ENCODE measurements at regions not wholly inside any gene's neighbourhood (a gene's known extent, or its start where the extent isn't known, plus 50 kb on each side); places are given as distances from the start of the nearest gene placed in this dataset.

DNA sequence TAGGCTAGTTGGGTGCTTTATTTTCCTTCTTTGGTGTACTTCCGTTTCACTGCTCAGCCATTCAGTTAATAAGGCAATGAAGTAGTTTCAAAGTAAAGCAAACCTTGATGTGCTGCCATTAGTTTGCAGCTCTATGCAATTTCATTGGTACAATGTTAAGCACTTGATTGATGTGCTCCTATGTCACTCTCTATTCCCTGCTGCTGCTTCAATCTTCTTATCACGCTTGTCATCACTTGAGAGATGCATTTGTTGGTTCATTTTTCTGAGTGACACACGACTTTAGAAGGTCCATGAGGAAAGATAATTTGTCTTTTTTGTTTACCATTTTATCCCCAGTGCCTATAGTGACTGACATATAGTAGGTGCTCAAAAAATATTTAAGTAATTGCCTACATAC is 871.0 kb upstream of the PABPC4L start:
- Mint-ChIP-seq H3K4me1 (ENCODE audit: unreplicated experiment) (no peaks in the 10 kb centered on the region), H3K36me3 (ENCODE audit: low read depth, unreplicated experiment) (no peaks in the 10 kb centered on the region), H3K4me3 (ENCODE audit: unreplicated experiment) (no peak overlapping the region), H3K9me3 (ENCODE audit: unreplicated experiment) (no peaks in the 10 kb centered on the region), H3K27ac (ENCODE audit: unreplicated experiment) (no peak overlapping the region), H3K27me3 (ENCODE audit: unreplicated experiment) (no peaks in the 10 kb centered on the region)
- DNase-seq (ENCODE audit: low spot score), result no peak
- TF ChIP-seq, protein P1, sequence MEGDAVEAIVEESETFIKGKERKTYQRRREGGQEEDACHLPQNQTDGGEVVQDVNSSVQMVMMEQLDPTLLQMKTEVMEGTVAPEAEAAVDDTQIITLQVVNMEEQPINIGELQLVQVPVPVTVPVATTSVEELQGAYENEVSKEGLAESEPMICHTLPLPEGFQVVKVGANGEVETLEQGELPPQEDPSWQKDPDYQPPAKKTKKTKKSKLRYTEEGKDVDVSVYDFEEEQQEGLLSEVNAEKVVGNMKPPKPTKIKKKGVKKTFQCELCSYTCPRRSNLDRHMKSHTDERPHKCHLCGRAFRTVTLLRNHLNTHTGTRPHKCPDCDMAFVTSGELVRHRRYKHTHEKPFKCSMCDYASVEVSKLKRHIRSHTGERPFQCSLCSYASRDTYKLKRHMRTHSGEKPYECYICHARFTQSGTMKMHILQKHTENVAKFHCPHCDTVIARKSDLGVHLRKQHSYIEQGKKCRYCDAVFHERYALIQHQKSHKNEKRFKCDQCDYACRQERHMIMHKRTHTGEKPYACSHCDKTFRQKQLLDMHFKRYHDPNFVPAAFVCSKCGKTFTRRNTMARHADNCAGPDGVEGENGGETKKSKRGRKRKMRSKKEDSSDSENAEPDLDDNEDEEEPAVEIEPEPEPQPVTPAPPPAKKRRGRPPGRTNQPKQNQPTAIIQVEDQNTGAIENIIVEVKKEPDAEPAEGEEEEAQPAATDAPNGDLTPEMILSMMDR (IDR thresholded peaks at IDR 0.05; ENCODE audit: unreplicated experiment), result no peak

DNA sequence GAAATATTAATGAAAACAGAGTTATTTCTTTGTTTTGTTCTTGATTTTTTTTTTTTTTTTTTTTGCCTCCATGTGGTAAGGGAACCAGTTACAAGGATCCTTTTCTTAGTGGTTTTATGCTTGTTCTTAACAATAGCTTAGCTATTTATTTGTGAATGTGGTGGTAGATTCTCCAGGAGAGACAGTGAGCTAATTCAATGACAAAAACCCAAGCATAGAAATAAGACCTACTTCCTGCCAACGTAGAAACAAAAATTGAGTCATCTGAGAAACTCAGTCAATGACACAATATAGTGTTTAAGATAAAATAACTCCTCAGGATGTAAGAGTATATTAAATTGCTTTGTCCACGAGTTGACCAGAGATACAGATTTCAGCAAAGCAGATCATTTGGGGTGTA is 863.8 kb upstream of the PABPC4L start:
- H3K27ac Mint-ChIP-seq (ENCODE audit: unreplicated experiment), result no peak overlapping the region
- no peak for DNase-seq (ENCODE audit: low spot score)
- H3K9me3 Mint-ChIP-seq (ENCODE audit: unreplicated experiment), result no peaks in the 10 kb centered on the region
- no peak overlapping the region for H3K4me3 Mint-ChIP-seq (ENCODE audit: unreplicated experiment)
- H3K36me3 Mint-ChIP-seq (ENCODE audit: low read depth, unreplicated experiment), result no peaks in the 10 kb centered on the region
- no peaks in the 10 kb centered on the region for H3K4me1 Mint-ChIP-seq (ENCODE audit: unreplicated experiment)
- H3K27me3 Mint-ChIP-seq (ENCODE audit: unreplicated experiment), result no peaks in the 10 kb centered on the region
- TF ChIP-seq, protein P1 (IDR thresholded peaks at IDR 0.05; ENCODE audit: unreplicated experiment), result no peak

DNA sequence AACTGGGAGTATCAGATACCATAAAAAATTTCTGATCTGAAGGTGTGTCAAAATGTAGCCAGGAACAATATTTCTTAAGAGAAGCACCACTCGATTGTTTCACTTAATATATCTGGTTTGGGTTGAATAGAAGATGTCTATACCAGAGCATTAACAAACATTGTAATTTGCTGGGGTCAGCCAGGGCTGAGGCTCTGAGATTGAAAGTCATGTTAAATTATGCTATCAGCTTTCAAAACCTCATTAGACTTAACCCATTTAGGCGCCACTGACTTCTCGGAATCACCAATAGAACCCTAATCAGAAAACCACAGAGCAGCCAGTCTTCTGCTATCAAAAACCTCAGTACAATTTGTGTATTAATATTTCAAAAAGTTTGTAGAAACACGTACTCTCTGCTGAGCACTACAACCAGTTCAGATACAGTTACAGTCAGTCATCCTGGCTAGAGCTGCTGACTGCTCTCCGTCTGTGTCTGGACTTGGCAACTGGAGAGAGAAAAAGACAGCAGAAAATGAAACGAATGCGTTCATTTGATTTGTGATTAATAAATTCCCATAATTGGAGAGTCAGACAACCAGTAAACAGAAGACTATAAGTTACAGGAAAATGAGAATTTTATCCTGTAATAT is 848.6 kb upstream of the PABPC4L start:
- no peak overlapping the region for H3K27ac Mint-ChIP-seq (ENCODE audit: unreplicated experiment)

DNA sequence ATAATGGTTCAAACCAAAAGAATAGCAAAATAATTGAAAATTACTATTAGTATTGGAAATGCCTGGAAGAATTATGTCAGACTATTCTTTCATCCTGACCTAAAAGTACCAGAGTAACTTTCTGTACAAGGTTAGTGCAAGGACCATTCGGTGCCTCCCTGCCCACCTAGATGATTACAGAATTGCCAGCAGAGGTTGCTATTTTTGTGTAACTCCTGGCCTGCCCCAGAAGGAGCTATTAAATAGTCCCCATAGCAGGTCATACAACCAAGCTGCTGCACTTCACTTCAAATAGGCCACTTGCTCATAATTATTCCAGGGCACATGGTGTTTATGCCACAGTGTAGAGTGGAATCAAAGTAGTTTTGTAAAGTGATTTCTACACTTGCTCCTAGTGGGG is 831.1 kb upstream of the PABPC4L start:
- H3K9me3 Mint-ChIP-seq (ENCODE audit: unreplicated experiment), result no peaks in the 10 kb centered on the region
- H3K36me3 Mint-ChIP-seq (ENCODE audit: low read depth, unreplicated experiment), result no peaks in the 10 kb centered on the region
- H3K4me3 Mint-ChIP-seq (ENCODE audit: unreplicated experiment), result no peak overlapping the region
- DNase-seq (ENCODE audit: low spot score), result no peak
- H3K27ac Mint-ChIP-seq (ENCODE audit: unreplicated experiment), result no peak overlapping the region
- TF ChIP-seq, protein P1 (IDR thresholded peaks at IDR 0.05; ENCODE audit: unreplicated experiment), result no peak
- H3K4me1 Mint-ChIP-seq (ENCODE audit: unreplicated experiment), result no peaks in the 10 kb centered on the region
- no peaks in the 10 kb centered on the region for H3K27me3 Mint-ChIP-seq (ENCODE audit: unreplicated experiment)

More for the DNA sequence above, 848.6 kb upstream of the PABPC4L start:
- Mint-ChIP-seq H3K27me3 (ENCODE audit: unreplicated experiment) (no peaks in the 10 kb centered on the region), H3K4me1 (ENCODE audit: unreplicated experiment) (peaks cover 4% of the 10 kb centered on the region), H3K9me3 (ENCODE audit: unreplicated experiment) (no peaks in the 10 kb centered on the region), H3K36me3 (ENCODE audit: low read depth, unreplicated experiment) (no peaks in the 10 kb centered on the region), H3K4me3 (ENCODE audit: unreplicated experiment) (no peak overlapping the region)
- DNase-seq (ENCODE audit: low spot score), result no peak
- TF ChIP-seq, protein P1 (IDR thresholded peaks at IDR 0.05; ENCODE audit: unreplicated experiment), result no peak

DNA sequence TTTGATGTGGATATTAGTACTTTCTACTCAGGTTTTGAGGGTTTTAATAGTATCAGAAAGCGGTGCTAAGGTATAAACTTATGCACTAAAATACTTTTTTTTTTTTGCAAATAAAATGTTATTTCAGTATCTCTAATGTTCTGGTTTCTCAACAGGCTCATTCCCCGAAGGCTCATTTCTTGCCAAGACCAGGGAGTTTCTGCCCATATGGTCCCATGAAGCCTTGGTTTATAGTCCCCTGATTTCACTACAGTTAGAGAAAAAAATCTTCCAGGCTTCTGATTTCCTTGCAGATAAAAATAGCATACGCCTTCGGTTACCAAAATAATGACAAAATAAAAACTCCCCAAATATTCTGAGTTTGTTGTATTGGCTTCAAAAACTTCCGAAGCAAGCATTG is 814.2 kb upstream of the PABPC4L start:
- no peaks in the 10 kb centered on the region for H3K4me1 Mint-ChIP-seq (ENCODE audit: unreplicated experiment)
- H3K27me3 Mint-ChIP-seq (ENCODE audit: unreplicated experiment), result peaks cover 2% of the 10 kb centered on the region
- no peak for DNase-seq (ENCODE audit: low spot score)
- TF ChIP-seq, protein P1 (IDR thresholded peaks at IDR 0.05; ENCODE audit: unreplicated experiment), result no peak
- H3K9me3 Mint-ChIP-seq (ENCODE audit: unreplicated experiment), result peaks cover 6% of the 10 kb centered on the region
- H3K27ac Mint-ChIP-seq (ENCODE audit: unreplicated experiment), result no peak overlapping the region
- H3K4me3 Mint-ChIP-seq (ENCODE audit: unreplicated experiment), result no peak overlapping the region
- no peaks in the 10 kb centered on the region for H3K36me3 Mint-ChIP-seq (ENCODE audit: low read depth, unreplicated experiment)

All from endothelial cell (in vitro differentiated cells).